NCI-H774 (cell line): ENCODE measurements at regions not wholly inside any gene's neighbourhood (a gene's known extent, or its start where the extent isn't known, plus 50 kb on each side); places are given as distances from the start of the nearest gene placed in this dataset.
"Not testable (repeated sequence)": the region's sequence is repeated elsewhere in the genome, so short reads cannot be mapped to it uniquely, and the experiment has no call there.

Experiments
- DNase-seq: peaks from one replicate; lab custom pipeline; 2025; lab: John Stamatoyannopoulos, UW

DNA sequence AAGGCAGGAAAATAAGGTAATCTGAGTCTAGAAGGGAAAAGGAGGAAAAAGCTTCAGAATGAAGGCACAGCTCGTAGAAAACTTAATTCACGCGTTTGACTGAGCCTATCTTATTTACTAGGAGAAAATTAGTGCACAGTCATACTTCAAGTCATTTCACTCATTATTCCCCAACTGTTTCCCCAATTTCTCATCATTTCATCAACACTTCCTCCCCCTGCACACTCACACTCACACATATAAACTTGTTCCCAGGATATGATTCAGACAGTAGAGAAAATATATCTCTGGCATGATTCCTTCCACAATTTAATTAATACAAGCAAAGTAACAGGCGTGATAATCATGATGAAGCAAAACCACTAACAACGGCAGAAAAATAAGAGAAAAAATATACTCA is 94.5 kb upstream of the F13A1 start:
- DNase-seq = no peak

DNA sequence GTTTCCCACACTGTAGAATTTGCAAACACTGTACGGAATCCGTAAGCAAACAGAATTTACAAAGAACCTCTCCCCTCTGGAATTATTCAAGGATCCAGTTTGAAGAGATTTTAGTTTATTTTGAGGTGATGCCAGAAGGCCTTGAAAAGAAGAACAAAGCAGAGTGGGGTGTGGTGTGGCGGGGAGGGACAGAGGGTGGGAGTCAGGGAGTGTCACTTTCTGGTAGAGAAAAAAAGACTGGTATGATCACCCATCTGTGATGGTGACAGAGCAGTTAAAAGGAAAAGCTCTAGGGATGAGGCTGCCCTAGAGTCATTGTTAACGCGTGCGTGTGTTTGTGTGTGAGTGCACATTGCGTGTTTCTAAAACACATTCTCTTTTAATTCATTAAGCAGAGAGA is 97.0 kb upstream of the F13A1 start:
- peak; percentile 4 for DNase-seq

DNA sequence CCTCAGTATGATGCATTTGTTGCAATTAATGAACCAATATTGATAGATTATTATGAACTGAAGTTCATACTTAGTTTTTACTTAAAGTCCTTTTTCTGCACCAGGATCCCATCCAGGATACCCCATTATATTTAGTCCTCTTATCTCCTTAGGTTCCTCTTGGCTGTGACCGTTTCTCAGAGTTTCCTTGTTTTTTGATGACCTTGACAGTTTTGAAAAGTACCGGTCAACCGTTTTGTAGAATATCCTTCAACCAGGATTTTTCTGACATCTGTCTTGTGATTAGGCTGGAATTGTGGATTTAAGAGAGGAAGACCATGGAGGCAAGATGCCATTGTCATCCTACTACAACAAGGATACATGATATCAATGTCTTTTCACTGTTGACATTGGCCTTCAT is 98.0 kb upstream of the F13A1 start:
- no peak for DNase-seq

DNA sequence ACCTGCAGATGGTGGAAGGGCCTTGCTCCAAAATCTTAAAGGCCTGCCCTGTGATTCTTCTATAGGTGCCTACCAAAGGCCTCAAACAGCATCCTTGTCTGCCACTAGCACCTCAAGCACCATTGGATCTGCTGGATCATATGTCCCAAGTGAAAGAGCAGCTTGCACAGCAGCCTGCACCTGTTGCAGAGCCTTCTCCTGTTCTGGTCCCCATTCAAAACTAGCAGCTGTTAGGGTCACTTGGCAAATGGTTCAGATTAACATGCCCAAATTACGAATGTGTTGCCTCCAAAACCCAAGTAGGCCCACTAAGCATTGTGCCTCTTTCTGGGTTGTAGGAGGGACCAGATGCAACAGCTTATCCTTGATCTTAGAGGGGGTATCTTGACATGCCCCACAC is 99.6 kb upstream of the F13A1 start:
- DNase-seq = no peak

DNA sequence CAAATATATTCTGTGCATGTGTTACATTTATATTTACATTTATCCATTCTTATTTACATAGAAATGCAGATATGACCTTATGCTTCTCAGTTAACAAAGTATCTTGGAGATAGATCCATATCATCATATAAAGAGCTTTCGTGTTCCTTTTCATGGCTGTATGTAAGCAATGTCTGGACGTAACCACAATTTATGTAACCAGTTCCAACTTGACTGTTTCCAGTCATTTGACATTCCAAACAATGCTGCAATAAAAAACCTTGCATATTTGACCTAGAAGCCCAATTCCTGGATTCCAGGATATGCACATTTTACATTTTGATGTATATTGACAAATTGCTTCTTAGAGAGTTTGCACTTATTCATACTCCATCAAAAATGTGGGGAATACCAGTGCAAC is 113.7 kb upstream of the F13A1 start:
- no peak for DNase-seq

DNA sequence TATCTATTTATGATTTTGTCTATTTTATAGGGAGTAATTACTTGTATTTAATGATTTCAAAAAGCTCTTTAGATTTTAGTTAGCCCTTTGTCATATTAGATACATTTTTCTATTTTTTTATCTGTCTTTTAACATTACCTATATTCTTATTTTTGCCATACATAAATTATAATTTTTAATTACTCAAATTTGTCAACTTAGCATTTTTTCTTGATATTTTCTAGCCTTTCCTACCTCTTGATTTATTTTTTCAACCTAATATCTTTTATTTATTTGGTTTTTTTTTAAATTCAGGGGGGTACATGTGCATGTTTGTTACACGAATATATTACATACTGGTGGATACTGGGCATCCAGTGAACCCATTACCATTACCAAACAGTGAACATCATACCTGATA is 114.3 kb upstream of the F13A1 start:
- DNase-seq = no peak

DNA sequence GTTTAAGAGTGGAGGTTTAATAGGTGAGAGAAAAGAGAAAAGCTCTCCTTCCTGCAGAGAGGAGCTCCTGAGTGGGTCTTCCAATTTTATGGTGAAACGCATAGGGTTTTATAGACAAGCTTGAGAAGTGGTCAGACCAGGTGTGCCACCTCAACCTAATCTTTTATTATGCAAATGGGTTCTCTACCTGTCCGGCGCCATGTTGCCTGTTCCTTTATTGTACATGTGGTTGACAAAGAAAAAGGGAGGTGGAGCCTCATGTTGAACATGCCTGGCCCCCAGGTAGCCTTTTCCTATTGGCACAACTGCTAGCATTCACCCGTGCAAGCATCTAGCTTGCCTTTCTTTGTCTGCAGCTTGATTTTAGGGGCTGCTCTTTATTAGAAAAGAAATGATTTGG is 115.9 kb upstream of the F13A1 start:
- no peak for DNase-seq

DNA sequence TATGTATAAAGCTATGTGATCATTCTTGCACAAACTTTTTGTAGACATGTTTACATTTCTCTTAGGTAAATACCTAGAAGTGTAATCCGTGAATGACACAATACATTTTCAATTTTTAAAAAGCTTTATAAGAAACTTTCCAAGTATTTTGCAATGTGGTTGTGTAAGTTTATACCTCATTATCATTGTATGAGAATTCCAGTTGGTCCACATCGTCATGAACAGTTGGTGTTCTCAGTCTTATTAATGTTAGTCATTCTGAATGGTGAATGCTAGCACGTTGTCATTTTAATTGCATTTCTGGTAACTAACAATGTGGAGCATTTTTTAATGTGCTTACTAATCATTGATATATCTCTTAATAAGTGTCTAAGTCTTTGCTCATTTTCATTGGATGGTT is 116.5 kb upstream of the F13A1 start:
- no peak for DNase-seq

DNA sequence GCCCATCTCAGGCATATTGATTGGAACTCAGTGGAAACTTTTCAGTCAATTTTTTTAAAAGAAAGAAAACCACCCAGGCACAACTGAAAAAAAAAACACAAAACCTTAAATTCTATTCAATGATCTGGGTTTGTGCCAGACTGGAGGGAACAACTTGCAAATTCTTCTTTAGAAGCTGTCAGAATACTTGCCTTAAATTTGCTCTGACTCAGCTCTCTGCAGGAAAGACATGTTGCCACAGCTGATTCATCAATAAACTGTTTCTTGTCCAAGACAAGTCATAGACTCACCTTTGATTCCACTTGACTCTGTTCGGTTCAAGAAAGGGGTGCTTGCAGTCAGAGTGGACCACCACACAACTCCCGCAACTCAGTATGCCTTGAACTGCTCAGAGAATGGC is 117.8 kb upstream of the F13A1 start:
- DNase-seq = no peak

DNA sequence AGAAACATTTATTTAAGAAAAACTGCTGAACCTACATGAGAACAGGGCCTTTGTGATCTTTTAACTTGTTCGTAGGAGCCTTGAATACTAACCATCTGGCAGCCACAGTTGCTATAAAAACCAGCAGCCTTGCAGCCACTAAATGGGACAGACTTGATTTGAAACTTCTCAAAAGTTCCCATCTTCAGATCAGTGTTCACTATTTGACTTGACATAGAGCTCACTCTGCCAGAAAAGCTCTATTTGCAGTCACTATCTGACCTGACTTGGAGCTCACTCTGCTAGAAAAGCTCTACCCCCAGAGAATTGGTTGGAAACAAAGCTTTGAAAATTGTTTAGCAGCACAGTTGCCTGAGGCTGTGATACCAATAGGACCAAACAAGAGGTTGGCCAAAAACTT is 119.3 kb upstream of the F13A1 start:
- DNase-seq = no peak

DNA sequence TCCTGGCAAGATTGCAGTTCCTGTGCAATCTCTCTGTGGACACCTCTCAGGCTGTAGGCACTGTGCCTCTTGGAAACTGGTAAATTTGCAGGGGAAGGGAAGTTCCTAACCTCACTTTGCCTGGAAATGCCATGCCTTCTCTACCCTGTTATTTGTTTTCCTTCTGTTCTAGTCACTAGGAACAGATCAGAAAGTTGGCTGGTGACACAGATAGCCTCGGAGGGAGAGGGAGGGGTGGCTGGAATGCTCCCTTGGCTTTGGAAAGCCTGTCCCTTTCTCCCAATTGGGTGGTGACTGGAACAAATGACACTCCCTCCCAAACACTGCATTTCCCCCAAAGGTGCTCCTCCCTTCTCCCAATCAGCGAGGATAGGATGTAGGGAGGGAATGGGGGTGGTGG is 131.5 kb upstream of the F13A1 start:
- no peak for DNase-seq

DNA sequence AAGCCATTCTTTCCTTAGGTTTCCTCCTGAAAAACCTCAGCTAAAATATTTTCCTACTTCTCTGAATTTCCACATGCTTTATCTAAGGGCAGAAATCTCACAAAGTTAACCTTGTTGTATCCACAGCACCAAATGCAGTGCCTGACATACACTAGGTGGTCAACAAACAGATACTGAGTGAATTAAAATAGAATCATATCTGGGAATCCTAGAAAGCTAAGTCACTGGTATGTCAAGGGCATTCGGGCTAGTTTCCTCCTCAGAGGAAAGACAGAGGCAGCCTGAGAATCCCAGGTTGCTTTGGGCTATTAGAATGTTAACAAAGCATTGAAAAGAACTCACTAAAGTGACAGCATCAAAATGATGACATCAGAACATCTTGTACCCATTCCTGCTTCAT is 132.7 kb upstream of the F13A1 start:
- no peak for DNase-seq

DNA sequence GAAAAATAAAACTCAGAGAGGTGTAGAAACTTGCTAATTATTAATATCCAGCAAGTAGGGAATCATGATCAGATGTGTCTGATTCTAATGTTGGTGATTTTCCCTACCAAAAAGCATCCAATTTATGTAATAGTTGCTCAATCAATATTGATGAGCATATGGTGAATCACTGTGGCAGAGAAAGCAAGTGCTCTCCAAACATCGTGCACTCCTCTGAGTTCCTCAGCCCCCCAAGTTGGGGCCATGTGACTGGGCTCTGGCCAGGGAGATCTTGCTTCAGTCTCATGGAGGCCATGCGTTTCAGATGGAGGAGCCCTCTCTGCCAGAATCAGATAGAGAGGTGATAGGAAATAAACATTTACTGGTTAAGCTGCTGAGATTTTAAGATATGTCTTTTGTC is 133.2 kb upstream of the LY86 start:
- no peak for DNase-seq

DNA sequence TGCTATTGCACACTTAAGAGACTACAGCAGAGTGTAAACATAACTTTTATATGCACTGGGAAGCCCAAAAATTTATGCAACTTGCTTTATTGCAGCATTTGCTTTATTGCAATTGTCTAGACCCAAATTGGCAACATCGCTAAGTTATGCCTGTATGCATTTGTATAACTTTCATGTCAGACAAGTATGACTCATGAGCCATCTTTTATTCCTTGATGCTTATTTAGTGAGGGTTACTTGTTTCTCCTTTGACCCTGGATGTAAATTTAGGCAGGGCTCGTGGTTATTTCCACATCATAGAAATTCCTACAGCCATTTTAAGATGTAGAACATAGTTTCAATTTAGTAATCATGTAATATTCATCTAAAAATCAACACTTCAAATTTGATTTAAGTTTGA is 130.3 kb upstream of the LY86 start:
- no peak for DNase-seq

DNA sequence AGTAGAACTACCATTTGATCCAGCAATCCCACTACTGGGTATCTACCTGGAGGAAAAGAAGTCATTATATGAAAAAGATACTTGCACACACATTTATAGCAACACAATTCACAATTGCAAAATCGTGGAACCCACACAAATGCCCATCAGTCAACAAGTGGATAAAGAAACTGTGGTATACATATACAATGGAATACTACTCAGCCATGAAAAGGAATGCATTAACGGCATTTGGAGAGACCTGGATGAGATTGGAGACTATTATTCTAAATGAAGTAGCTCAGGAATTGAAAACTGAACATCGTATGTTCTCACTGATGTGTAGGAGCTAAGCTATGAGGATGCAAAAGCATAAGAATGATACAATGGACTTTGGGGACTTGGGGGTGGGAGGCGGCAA is 128.6 kb upstream of the LY86 start:
- DNase-seq = not testable (repeated sequence)

DNA sequence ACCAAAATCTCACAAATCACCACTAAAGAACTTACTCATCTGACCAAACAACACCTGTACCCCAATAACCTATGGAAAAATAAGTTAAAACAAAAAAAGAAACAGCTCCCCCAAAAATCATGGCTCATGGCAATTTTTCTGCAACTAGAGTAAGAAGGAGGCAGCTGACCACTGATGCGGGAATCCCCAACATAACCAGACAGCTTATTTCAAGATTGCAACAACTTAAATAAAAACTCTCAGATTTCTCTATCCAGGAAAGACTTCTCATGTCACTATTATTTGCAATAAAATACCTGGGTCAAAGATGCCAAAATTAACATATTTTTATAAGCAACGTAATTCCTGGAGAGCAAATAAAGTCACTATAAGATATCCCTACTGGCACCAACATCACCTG is 128.1 kb upstream of the LY86 start:
- DNase-seq = no peak

DNA sequence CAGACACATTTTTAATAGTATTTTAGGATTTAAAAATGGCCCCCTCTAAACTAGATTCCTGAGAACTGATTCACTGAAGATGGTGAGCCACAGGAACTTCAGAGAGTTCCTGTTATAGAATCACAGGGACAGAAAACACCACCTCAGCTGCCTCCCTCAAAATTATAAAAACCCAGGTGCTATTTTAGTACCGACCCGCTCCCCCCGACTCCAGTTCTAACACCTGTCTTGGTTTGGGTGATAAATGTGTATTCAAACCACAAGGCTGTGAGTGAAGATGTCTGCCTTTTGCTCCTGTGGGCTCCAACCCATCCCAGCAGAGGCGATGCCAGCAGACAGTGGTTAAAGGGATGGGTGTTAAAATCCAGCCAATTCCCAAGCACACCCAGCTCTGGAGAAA is 127.4 kb upstream of the LY86 start:
- DNase-seq = no peak

DNA sequence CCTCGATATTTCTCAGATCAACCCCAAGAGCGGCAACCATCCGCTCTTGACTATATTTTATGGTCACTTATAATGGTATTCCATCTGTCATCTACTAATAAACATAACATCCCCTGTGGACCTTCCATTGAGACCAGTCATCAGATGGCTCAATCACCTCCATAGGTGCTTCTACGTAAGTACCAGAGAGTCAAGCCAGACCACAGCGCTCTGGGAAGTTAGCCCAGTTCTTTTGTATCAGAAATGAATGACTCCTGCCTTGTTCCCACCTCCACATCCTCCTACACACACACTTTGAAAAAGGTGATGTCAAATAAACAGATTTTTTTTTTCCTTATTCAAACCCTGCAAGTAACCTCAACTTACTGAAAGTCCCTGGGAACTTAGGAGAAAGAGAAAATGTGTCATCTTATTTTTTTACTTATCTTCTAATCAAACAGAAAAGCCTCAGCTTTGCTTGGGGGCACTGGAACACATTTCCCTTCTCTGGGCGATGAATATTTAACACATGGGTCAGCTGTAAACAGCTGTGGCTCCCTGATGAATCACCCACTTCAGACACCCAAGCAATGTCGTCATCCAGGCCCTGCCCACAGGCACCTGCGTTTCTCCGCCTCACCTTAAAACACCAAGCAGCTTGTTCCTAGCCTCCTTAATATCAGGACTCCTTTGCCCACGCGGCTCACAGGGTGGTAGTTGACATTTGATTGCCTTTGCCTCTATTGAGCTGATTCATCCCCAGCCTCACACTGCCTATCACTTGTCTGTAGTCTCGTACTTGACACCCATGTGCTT is 121.4 kb upstream of the LY86 start:
- no peak for DNase-seq

DNA sequence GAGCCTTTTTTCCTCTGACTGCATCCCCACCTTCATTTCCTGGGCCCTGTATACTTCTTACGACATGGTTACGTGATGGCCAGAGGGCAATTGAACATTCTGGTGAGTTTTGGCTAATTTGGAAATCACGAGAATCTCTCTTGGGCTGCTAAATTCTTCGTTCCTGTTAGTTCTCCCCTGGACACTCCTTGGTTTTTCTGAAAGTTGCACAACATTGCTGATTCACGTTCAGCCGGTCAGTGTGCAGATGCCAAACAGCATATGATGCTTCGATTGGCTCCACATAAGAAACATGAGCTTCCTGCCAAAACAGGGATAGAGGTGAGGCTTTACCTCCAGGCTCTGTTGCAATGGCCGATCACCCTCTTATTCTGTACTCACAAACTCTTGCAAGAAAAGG is 119.4 kb upstream of the LY86 start:
- DNase-seq = no peak

DNA sequence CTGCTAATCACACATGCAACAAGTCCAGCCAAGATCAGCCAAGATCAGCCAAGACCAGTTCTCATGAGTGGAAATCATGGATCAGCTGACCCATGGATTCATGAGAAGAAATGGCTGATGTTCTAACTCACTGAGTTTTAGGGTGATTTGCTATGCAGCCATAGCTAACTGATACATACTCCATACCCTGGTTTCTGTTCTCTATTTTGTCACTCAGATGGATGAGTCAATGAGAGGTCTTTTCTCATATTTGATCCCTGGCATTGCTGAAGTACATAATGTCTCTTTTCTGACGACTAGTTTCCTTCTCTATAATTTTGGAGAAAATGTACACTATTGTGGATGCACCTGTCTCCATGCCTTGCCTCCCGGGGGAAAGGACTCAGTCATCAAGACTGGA is 118.4 kb upstream of the LY86 start:
- no peak for DNase-seq

DNA sequence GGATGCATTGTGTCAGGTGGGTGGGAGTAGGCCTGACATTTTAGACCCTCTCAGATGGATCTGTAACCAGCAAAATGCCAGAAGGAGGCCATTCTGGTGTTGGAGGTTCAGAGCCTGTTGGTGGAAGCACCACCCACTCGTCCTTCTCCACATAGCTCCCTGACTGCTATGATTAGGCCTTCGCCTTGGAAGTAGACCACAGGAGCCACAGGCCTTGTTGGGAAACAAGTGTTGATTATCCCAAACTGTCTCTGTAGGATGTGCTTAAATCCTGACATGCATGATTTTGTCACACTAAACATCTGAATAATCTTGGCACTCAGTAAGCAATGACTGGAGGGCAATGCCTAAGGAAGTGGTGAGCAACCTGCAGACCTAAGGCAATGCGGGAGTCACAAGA is 117.2 kb upstream of the LY86 start:
- DNase-seq = no peak

DNA sequence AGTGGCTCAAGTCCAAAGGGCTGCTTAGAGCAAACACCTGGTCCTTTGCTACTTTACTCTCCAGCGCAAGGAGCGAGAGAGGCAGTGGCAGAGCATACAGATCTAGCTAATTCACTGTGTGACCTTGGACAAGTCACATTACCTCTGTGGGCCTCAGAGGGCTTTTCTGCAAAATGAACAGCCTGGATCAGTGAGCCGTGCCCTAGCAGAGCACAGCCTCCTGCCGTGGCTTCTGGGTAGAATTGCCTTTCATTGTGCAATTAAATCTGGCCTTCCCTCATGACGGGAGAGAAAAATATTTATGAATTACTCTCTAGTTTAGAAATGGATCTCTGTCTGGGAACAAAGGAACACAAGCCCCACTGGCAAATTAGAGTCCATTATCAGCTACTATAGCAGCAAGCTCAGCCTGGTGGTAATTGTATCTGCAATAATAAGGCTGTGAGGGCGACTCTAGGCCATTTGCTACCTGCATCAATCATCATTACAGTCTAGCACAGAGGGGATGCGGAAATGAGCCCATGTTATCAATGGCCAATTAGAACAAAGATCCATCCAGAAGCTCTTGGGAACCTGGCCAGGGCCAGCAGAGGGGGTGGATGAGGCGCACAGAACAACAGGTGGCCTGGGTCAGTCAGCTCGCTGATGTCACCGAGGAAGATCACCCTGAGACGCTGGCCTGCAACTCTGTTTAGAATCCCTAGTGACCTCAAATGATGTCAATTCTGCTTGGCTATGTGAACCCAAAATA is 114.2 kb upstream of the LY86 start:
- peak; percentile 89 for DNase-seq

DNA sequence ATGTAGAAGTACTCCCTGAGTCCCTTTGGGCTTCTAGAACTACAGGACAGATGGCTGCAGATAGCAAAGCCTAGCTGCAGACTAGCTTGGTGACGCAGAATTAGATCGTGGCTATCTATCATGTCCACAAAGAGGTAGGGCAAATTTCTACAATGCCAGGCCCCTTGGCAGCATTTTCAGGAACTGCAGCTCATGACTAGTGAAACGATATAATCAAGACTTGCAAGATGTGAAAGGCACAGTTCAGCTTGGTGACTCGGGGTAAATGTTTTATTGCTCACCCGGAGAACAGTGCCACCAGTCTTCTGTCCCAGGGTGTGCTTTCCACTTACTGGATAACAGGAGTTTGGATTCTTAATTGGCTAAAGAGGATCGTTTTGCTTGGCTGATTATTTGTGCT is 108.7 kb upstream of the LY86 start:
- DNase-seq = no peak

DNA sequence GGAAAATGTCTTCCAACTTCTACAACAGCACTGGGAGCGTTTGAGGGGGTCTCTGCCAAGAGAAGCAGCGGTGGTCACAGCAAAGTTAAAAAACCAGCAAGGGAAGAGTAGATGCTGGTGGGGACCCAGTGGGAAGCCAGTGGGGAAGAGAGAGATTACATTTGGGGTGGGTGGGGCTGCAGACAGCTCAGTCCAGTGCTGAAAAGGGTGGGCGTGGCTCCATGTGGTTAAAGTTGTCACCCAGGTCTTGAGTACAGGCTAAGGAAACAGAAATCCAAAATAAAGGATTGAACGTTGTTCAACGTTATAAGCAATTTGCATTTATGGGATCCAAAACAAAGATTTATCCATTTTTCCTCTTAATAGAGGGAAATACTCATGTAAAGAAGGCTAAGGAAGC is 106.3 kb upstream of the LY86 start:
- no peak for DNase-seq
